HCT116 (cell line): ENCODE measurements at regions not wholly inside any gene's neighbourhood (a gene's known extent, or its start where the extent isn't known, plus 50 kb on each side); places are given as distances from the start of the nearest gene placed in this dataset.

Source experiments
- ATAC-seq: fragments of 200-7000 bp; cut with Tn5 transposase; 2 replicates; pipeline ENCODE4 v1.9.1; 2020; ENCODE audit warnings: mild to moderate bottlenecking, moderate library complexity
- BruUV-seq: library from RNA; stranded (reverse); fragments of 400-500 nt; replicated peaks from 2 replicates; lab custom pipeline; 2021; lab: Mats Ljungman, UMichigan
- CTCF ChIA-PET: fragments of 300-600 bp; sonication (Branson Sonifier 250); formaldehyde crosslinking; loops from one replicate; lab custom pipeline; 2021; ENCODE audit warnings: antibody characterized with exemption; lab: Charles Lee
- POLR2A ChIA-PET: fragments of 300-600, 350-600 bp; sonication (Branson Sonifier 250); formaldehyde crosslinking; loops from one replicate; lab custom pipeline; 2021; ENCODE audit warnings: antibody characterized with exemption; lab: Charles Lee
- RAD21 ChIA-PET, 2 experiments: fragments of 300-600 bp; sonication (Branson Sonifier 250); formaldehyde crosslinking; loops; one replicate each; lab custom pipeline; 2023; ENCODE audit warnings: low total read pairs in 2 of 2; ENCODE audit not compliant: uncharacterized antibody in 2 of 2, unreplicated experiment in 2 of 2, low non-redundant PET in 1 of 2; lab: Charles Lee
- DNase-seq: peaks from one replicate; pipeline ENCODE4 v3.0.0-alpha.2; 2010; ENCODE audit warnings: low read depth, low spot score
- H2AFZ ChIP-seq: fragments of 200-600 bp; shearing (Covaris generic), sonication (generic); 2 replicates; pipeline ENCODE4 v1.6.1; 2017; ENCODE audit warnings: low read depth, mixed run types, mixed read lengths, antibody characterized with exemption, low read length; ENCODE audit not compliant: poor library complexity, severe bottlenecking
- H3K27ac ChIP-seq: 2 replicates; pipeline ENCODE4 v1.5.1; 2012; ENCODE audit warnings: low read depth, low read length
- H3K27me3 ChIP-seq: fragments of 200-600 bp; sonication (generic); 2 replicates; pipeline ENCODE4 v1.6.1; 2016; ENCODE audit warnings: mixed run types, low read length, mixed read lengths; ENCODE audit not compliant: insufficient read depth
- H3K36me3 ChIP-seq, 2 experiments: fragments of 200-500 bp in 1 of 2; fragments of 200-600 bp in 1 of 2; sonication (Bioruptor generic) in 1 of 2; sonication (generic) in 1 of 2; 2 replicates each; pipeline versions ENCODE4 v1.5.1 to v1.6.1; 2014 to 2016; ENCODE audit warnings: low read length in 2 of 2, inconsistent platforms in 1 of 2, mixed read lengths in 1 of 2, mixed run types in 1 of 2; ENCODE audit not compliant: insufficient read depth in 2 of 2, control insufficient read depth in 1 of 2
- H3K4me1 ChIP-seq, 2 experiments: fragments of 200-600 bp in 1 of 2; sonication (generic) in 1 of 2; 2 replicates each; pipeline versions ENCODE4 v1.5.1 to v1.6.1; 2012 to 2017; ENCODE audit warnings: low read length in 2 of 2, inconsistent platforms in 1 of 2, mild to moderate bottlenecking in 1 of 2, mixed read lengths in 1 of 2, mixed run types in 1 of 2, moderate library complexity in 1 of 2; ENCODE audit not compliant: insufficient read depth in 2 of 2, control insufficient read depth in 1 of 2
- H3K4me2 ChIP-seq: fragments of 200-600 bp; sonication (generic); 2 replicates; pipeline ENCODE4 v1.6.1; 2017; ENCODE audit warnings: mixed run types, low read length, mixed read lengths
- H3K4me3 ChIP-seq, 2 experiments: fragments of 200-600 bp in 1 of 2; sonication (generic) in 1 of 2; replicated peaks in 1 of 2; 2 replicates each; pipeline ENCODE4 v1.5.1; 2011 to 2016; ENCODE audit warnings: low read length in 2 of 2, control low read depth in 1 of 2, low read depth in 1 of 2, mild to moderate bottlenecking in 1 of 2, mixed read lengths in 1 of 2, mixed run types in 1 of 2
- H3K79me2 ChIP-seq: fragments of 200-600 bp; sonication (generic); 2 replicates; pipeline ENCODE4 v1.6.1; 2017; ENCODE audit warnings: mild to moderate bottlenecking, mixed run types, low read length, moderate library complexity, mixed read lengths; ENCODE audit not compliant: insufficient read depth
- H3K9ac ChIP-seq: fragments of 200-600 bp; sonication (generic); 2 replicates; pipeline ENCODE4 v1.6.1; 2016; ENCODE audit warnings: low read length, mixed read lengths
- H3K9me2 ChIP-seq: fragments of 200-600 bp; sonication (generic), shearing (Covaris generic); 2 replicates; pipeline ENCODE4 v1.6.1; 2017; ENCODE audit warnings: mixed run types, mild to moderate bottlenecking, moderate library complexity; ENCODE audit not compliant: insufficient read depth
- H3K9me3 ChIP-seq, 2 experiments: fragments of 200-500 bp in 1 of 2; fragments of 200-600 bp in 1 of 2; sonication (Bioruptor generic) in 1 of 2; sonication (generic) in 1 of 2; 2 replicates each; pipeline ENCODE4 v1.6.1; 2014 to 2017; ENCODE audit warnings: low read length in 2 of 2, mixed read lengths in 2 of 2, inconsistent platforms in 1 of 2, low read depth in 1 of 2, mild to moderate bottlenecking in 1 of 2, mixed run types in 1 of 2, moderate library complexity in 1 of 2; ENCODE audit not compliant: control insufficient read depth in 1 of 2, insufficient read depth in 1 of 2
- H4K20me1 ChIP-seq: fragments of 200-600 bp; sonication (generic), shearing (Covaris generic); 2 replicates; pipeline ENCODE4 v1.6.1; 2017; ENCODE audit warnings: mixed run types, mild to moderate bottlenecking, moderate library complexity; ENCODE audit not compliant: insufficient read depth
- CTCF ChIP-seq, 3 experiments: fragments of 200-600 bp in 1 of 3; sonication (generic) in 1 of 3; IDR thresholded peaks in 2 of 3; conservative IDR thresholded peaks in 1 of 3; 2 replicates each; pipeline ENCODE4 v1.5.1; 2012 to 2017; ENCODE audit warnings: low read depth in 2 of 3, low read length in 2 of 3, antibody characterized with exemption in 1 of 3, borderline replicate concordance in 1 of 3, control low read depth in 1 of 3, mild to moderate bottlenecking in 1 of 3, mixed read lengths in 1 of 3, mixed run types in 1 of 3, moderate library complexity in 1 of 3; ENCODE audit not compliant: insufficient read depth in 1 of 3
- EGR1 ChIP-seq: IDR thresholded peaks from 2 replicates; pipeline ENCODE4 v1.6.1; 2012; ENCODE audit warnings: low read depth
- FOSL1 ChIP-seq: IDR thresholded peaks from 2 replicates; pipeline ENCODE4 v1.6.1; 2012; ENCODE audit warnings: low read depth
- REST ChIP-seq: IDR thresholded peaks from 2 replicates; pipeline ENCODE4 v1.6.1; 2012; ENCODE audit warnings: low read depth
- SRF ChIP-seq: IDR thresholded peaks from 2 replicates; pipeline ENCODE4 v1.6.1; 2012; ENCODE audit warnings: low read depth
- TCF7L2 ChIP-seq: IDR thresholded peaks from 2 replicates; pipeline ENCODE4 v1.7.0; 2011; ENCODE audit warnings: borderline replicate concordance, inconsistent platforms; ENCODE audit not compliant: insufficient read depth, insufficient read length; ENCODE audit errors: extremely low read depth
- ZFX ChIP-seq: fragments of 450-650 bp; IDR thresholded peaks from 2 replicates; pipeline ENCODE4 v1.6.1; 2017
- intact Hi-C: fragments of 100-400 bp; cut with micrococcal nuclease; formaldehyde crosslinking; loops from 2 replicates; pipeline ENCODE4 v1.10.0; 2022
- TF ChIP-seq, protein P1 (sequence below): IDR thresholded peaks from 2 replicates; pipeline ENCODE4 v1.6.1; 2012

DNA sequence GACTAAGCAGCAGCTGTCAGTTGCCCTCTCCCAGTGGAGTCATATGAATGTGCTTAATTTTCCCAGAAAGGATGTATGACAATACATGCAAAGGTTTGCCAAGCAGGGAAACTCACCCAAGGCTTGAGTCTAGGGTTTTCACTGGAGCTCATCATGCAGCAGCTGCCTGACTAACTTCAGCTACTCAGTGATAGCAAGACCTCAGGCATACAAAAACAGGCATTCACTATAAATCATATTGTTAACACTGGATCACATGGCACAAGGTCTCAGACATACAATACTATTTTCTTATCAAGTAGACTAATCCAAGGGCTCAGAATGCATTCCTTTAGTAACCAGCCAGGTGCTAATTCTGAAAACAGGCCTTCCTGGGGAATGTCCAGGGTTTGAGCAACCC, 85.0 kb upstream of the STAC start:
- H3K4me1 ChIP-seq: no peaks in the 10 kb centered on the region
- ChIA-PET POLR2A (no interaction called here), CTCF (no interaction called here)
- BruUV-seq: no TSS peak
- ATAC-seq: no peak
- TF ChIP-seq, protein P1, sequence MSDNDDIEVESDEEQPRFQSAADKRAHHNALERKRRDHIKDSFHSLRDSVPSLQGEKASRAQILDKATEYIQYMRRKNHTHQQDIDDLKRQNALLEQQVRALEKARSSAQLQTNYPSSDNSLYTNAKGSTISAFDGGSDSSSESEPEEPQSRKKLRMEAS: no peak
- TF ChIP-seq ZFX (no peak), SRF (no peak), FOSL1 (no peak), CTCF (IDR thresholded peaks at IDR 0.05 in 2 of 3, conservative IDR thresholded peaks at IDR 0.05 in 1 of 3; ENCODE audit: borderline replicate concordance in 1 of 3, insufficient read depth in 1 of 3, low read depth in 2 of 3, low read length in 2 of 3) (no peak)
- TF ChIP-seq, all 23 proteins: peak for 0
- Histone ChIP-seq H4K20me1 (no peaks in the 10 kb centered on the region), H3K9ac (no peak overlapping the region), H3K36me3 (no peaks in the 10 kb centered on the region), H2AFZ (no peak overlapping the region), H3K27ac (no peak overlapping the region), H3K4me2 (no peak overlapping the region), H3K27me3 (no peaks in the 10 kb centered on the region), H3K4me3 (no peak overlapping the region), H3K9me3 (0 out of 4 replicates have a peak, but pooled peaks cover 0 to 1% of the 10 kb centered on the region in 2 experiments), H3K9me2 (no peaks in the 10 kb centered on the region), H3K79me2 (no peaks in the 10 kb centered on the region)
- no peak for DNase-seq
- intact Hi-C loops: no loop called here
- RAD21 ChIA-PET: no interaction called here

GRCh38 chr3:36297195-36297594, 83.1 kb upstream of the STAC start:
- ChIA-PET CTCF (no interaction called here), RAD21 (no interaction called here), POLR2A (no interaction called here)
- H3K27ac ChIP-seq: no peak overlapping the region
- no peaks in the 10 kb centered on the region for H3K9me2 ChIP-seq
- no peak overlapping the region for H3K9ac ChIP-seq
- ATAC-seq (no peak), DNase-seq (no peak)
- no peaks in the 10 kb centered on the region for H3K79me2 ChIP-seq
- no peak overlapping the region for H3K4me3 ChIP-seq
- BruUV-seq: no TSS peak
- no peak overlapping the region for H2AFZ ChIP-seq
- H3K4me2 ChIP-seq: no peak overlapping the region
- TF ChIP-seq EGR1: no peak
- no peak for TF ChIP-seq TCF7L2
- TF ChIP-seq ZFX: no peak
- TF ChIP-seq SRF: no peak
- TF ChIP-seq REST: no peak
- TF ChIP-seq FOSL1: no peak
- no peaks in the 10 kb centered on the region for H4K20me1 ChIP-seq
- intact Hi-C loops: no loop called here
- no peaks in the 10 kb centered on the region for H3K27me3 ChIP-seq
- H3K4me1 ChIP-seq: no peaks in the 10 kb centered on the region
- H3K9me3 ChIP-seq: 0 out of 4 replicates have a peak, but pooled peaks cover 0 to 3% of the 10 kb centered on the region in 2 experiments
- H3K36me3 ChIP-seq: no peaks in the 10 kb centered on the region
